AG20443 (cell line): ENCODE measurements at regions not wholly inside any gene's neighbourhood (a gene's known extent, or its start where the extent isn't known, plus 50 kb on each side); places are given as distances from the start of the nearest gene placed in this dataset.

ENCODE experiments used
- DNase-seq: peaks from one replicate; pipeline ENCODE4 v3.0.0; 2012; ENCODE audit warnings: low spot score, mixed read lengths

GRCh38 chr18:67589325-67589724, 72.8 kb upstream of the DSEL start:
- no peak for DNase-seq

GRCh38 chr18:67586101-67586500, 69.6 kb upstream of the DSEL start:
- DNase-seq: no peak

DNA sequence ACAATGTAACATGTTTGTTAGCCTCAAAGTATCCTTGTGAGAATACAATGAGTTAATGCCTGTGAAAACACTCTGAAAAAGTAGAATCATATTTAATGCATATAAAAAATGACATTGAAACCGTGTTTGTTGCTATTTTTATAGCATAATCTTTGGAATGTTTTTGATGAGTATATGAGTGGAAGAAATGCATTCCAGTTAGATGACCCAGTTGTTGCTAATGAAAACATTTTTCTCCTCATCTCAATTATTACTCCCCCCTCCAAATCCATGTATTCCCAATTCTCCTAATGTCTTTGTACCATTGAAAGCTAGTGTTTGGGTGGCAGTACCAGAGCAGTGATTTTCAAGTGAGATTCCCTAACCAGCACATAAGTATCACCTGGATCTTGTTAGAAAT, 67.1 kb upstream of the DSEL start:
- peak; percentile 22 for DNase-seq

DNA sequence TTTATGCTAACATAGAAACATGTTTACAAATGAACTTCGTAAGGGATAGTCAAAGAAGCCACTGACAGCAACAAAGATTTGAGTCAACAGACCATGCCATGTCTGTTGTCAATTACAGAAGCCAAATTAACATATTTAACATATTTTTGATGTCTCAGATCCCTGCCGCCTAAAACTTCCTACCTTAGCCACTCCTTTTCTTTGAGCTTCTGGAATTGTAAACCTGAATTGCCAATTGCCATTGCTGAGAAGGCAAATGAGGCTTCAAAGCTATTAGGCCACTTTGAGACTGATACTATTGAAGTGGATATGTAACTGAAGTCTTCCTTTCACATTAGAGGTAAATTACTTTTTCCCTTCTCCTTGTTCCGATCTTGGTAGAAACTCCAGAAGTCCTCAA, 66.0 kb upstream of the DSEL start:
- DNase-seq: no peak

DNA sequence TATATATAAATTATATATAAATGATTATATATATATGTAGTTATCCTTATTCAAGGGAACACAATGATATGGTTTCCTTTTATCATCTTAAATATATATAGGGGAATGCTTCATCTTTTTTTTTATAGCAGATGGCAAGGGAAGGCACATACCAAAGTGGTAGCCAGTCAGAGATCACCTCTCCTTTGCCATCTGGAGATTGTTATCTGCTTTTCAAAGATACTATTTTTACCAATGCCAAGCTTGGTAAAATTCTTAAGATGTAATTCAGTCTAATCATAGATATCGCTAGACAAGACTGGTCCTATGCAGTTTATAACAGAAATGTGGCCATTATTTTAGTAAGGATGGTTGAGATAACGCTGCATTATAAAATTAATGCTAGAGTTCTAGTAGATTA, 64.7 kb upstream of the DSEL start:
- no peak for DNase-seq

DNA sequence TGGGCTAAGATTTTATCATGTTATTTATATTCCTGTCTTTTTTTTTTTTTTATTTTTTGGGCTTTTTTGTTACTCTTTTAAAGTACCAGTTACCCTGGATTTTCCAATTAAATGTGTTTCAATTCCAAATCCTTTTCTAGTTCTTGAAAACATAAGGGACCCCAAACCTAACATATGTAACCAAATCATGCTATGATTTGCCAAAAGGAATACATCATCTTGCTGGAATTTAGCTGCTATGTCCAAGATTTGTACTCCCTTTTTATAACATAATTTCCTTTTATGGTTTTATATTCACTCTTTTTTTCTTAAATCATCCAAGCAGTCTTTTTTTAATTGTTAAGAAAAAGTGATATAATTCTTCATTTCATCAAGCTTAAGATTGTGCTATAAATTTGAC, 60.9 kb upstream of the DSEL start:
- DNase-seq: no peak

DNA sequence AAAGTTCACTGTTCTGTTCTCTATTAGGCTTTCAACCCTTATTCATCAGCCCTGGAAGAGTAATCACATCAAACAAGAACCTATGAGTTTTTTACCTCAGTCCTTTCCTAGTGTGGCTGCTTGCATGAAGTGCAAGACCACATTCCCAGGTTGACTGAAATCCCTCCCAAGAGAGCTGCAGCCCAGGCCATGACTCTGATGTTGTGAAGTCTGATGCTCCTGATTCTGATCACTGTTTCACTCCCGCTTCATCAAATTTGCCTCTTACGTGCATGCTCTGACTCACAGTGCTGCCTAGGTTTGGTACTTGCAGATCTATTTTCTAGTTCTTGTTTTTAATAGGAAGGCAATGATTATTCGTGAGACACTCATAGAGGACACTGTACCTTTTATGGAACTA, 58.2 kb upstream of the DSEL start:
- DNase-seq: no peak

DNA sequence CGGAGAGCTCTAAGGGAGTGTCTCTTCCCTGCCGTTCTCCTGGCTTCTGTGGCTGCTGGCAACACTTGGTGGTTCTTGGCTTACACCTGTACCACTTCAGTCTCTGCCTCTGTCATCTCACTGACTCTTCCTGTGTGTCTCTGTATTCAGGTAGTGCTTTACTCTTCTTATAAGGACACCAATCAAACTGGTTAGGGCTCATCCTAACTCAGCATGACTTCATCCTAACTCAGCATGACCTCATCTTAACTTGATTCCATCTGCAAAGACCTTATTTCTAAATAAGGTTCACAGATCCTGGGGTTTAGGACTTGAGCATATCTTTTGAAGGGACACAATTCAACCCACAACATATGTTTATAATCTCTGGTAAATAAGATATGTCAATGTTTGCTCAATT, 51.6 kb upstream of the DSEL start:
- no peak for DNase-seq
